ENCODE measurements at regions not wholly inside any gene's neighbourhood (a gene's known extent, or its start where the extent isn't known, plus 50 kb on each side); places are given as distances from the start of the nearest gene placed in this dataset.
"Not testable (repeated sequence)": the region's sequence is repeated elsewhere in the genome, so short reads cannot be mapped to it uniquely, and the experiment has no call there.

GRCh38 chr4:65241257-65241997 lies 428.9 kb downstream of the EPHA5 start:
- Histone ChIP-seq H3K27me3 (no peaks in the 10 kb centered on the region), H3K9me3 (no peaks in the 10 kb centered on the region), H3K27ac (replicated peaks in 1 of 4) (no peak overlapping the region), H3K4me1 (peaks cover 0 to 12% (median 0%) of the 10 kb centered on the region in 4 donors), H3K4me3 (no peak overlapping the region), H3K36me3 (no peaks in the 10 kb centered on the region)
- no peak for TF ChIP-seq CTCF (IDR thresholded peaks at IDR 0.05)
- no peak for TF ChIP-seq EP300 (IDR thresholded peaks at IDR 0.05)
- no peak for TF ChIP-seq POLR2A (IDR thresholded peaks at IDR 0.05; ENCODE audit: low read depth)
- no peak for TF ChIP-seq POLR2AphosphoS5 (IDR thresholded peaks at IDR 0.05)
- WGBS: 95% methylated on average over 18 of the region's 26 CpGs
- DNase-seq (ENCODE audit: extremely low spot score): no peak
- intact Hi-C loops (cut with DNase I): no loop called here

- H3K27me3 ChIP-seq: no peaks in the 10 kb centered on the region
Observed at GRCh38 chr4:65234061-65234460, 436.2 kb downstream of the EPHA5 start.

GRCh38 chr4:65227628-65228027 lies 442.7 kb downstream of the EPHA5 start:
- no peaks in the 10 kb centered on the region for H3K9me3 ChIP-seq
- no peaks in the 10 kb centered on the region for H3K27me3 ChIP-seq
- H3K4me1 ChIP-seq: no peaks in the 10 kb centered on the region
- no peak overlapping the region for H3K4me3 ChIP-seq
- no peak for DNase-seq (ENCODE audit: extremely low spot score)
- no peak overlapping the region for H3K27ac ChIP-seq (replicated peaks in 1 of 4)
- TF ChIP-seq EP300 (IDR thresholded peaks at IDR 0.05): no peak
- TF ChIP-seq POLR2AphosphoS5 (IDR thresholded peaks at IDR 0.05): no peak
- TF ChIP-seq CTCF (IDR thresholded peaks at IDR 0.05): no peak
- intact Hi-C loops (cut with DNase I): no loop called here
- no peaks in the 10 kb centered on the region for H3K36me3 ChIP-seq

More at GRCh38 chr4:65234061-65234460, 436.2 kb downstream of the EPHA5 start:
- no peak overlapping the region for H3K27ac ChIP-seq (replicated peaks in 1 of 4)
- WGBS: 95% methylated on average over 2 of the region's 2 CpGs
- no peak for DNase-seq (ENCODE audit: extremely low spot score)
- H3K4me1 ChIP-seq: no peaks in the 10 kb centered on the region
- intact Hi-C loops (cut with DNase I): no loop called here
- TF ChIP-seq CTCF (IDR thresholded peaks at IDR 0.05): no peak
- no peak for TF ChIP-seq POLR2A (IDR thresholded peaks at IDR 0.05; ENCODE audit: low read depth)
- no peak for TF ChIP-seq POLR2AphosphoS5 (IDR thresholded peaks at IDR 0.05)
- no peak for TF ChIP-seq EP300 (IDR thresholded peaks at IDR 0.05)
- no peak overlapping the region for H3K4me3 ChIP-seq
- no peaks in the 10 kb centered on the region for H3K9me3 ChIP-seq
- no peaks in the 10 kb centered on the region for H3K36me3 ChIP-seq

GRCh38 chr4:65223601-65224000 lies 446.7 kb downstream of the EPHA5 start:
- Histone ChIP-seq H3K4me3 (no peak overlapping the region), H3K27ac (replicated peaks in 1 of 4) (no peak overlapping the region), H3K4me1 (no peaks in the 10 kb centered on the region), H3K36me3 (no peaks in the 10 kb centered on the region), H3K9me3 (no peaks in the 10 kb centered on the region), H3K27me3 (no peaks in the 10 kb centered on the region)
- no peak for TF ChIP-seq POLR2A (IDR thresholded peaks at IDR 0.05; ENCODE audit: low read depth)
- 86% methylated on average over 2 of the region's 2 CpGs for WGBS
- DNase-seq (ENCODE audit: extremely low spot score): no peak
- intact Hi-C loops (cut with DNase I): no loop called here

GRCh38 chr4:65223074-65223473 lies 447.2 kb downstream of the EPHA5 start:
- H3K9me3 ChIP-seq; H3K4me1 ChIP-seq; DNase-seq (ENCODE audit: extremely low spot score); H3K4me3 ChIP-seq; H3K27me3 ChIP-seq; H3K27ac ChIP-seq (replicated peaks in 1 of 4); H3K36me3 ChIP-seq; intact Hi-C loops (cut with DNase I): not testable (repeated sequence)
- WGBS: 94% methylated on average over 11 of the region's 11 CpGs

- intact Hi-C loops (cut with DNase I): no loop called here
- Histone ChIP-seq H3K36me3 (no peaks in the 10 kb centered on the region), H3K9me3 (no peaks in the 10 kb centered on the region), H3K4me3 (no peak overlapping the region), H3K4me1 (no peaks in the 10 kb centered on the region), H3K27me3 (peaks cover 0 to 4% (median 0%) of the 10 kb centered on the region in 4 donors), H3K27ac (replicated peaks in 1 of 4) (no peak overlapping the region)
- no peak for DNase-seq (ENCODE audit: extremely low spot score)
- WGBS: 64% methylated on average over 2 of the region's 2 CpGs
- no peak for TF ChIP-seq POLR2AphosphoS5 (IDR thresholded peaks at IDR 0.05)
- TF ChIP-seq CTCF (IDR thresholded peaks at IDR 0.05): no peak
- no peak for TF ChIP-seq POLR2A (IDR thresholded peaks at IDR 0.05; ENCODE audit: low read depth)
- no peak for TF ChIP-seq EP300 (IDR thresholded peaks at IDR 0.05)
Observed at GRCh38 chr4:65217179-65217578, 453.1 kb downstream of the EPHA5 start.
